ENCODE measurements at regions not wholly inside any gene's neighbourhood (a gene's known extent, or its start where the extent isn't known, plus 50 kb on each side); places are given as distances from the start of the nearest gene placed in this dataset.

- no peak for TF ChIP-seq ATF3 (IDR thresholded peaks at IDR 0.05; ENCODE audit: insufficient read depth, low read depth, low read length)
- no peak for TF ChIP-seq TAF1 (IDR thresholded peaks at IDR 0.05; ENCODE audit: low read depth, low read length)
- TF ChIP-seq HDAC2 (IDR thresholded peaks at IDR 0.05; ENCODE audit: borderline replicate concordance in 1 of 2, low read depth in 2 of 2, low read length in 2 of 2): no peak
- TF ChIP-seq CTCF (IDR thresholded peaks at IDR 0.05; ENCODE audit: control extremely low read depth in 1 of 3, insufficient read depth in 1 of 3, low read depth in 1 of 3, low read length in 3 of 3): no peak
- TF ChIP-seq RBBP5 (IDR thresholded peaks at IDR 0.05; ENCODE audit: borderline replicate concordance, low read depth, low read length): no peak
- no peak for TF ChIP-seq EZH2 (IDR thresholded peaks at IDR 0.05; ENCODE audit: low read depth, low read length, severe bottlenecking)
- no peak for TF ChIP-seq SIN3A (conservative IDR thresholded peaks at IDR 0.05 in 1 of 2, IDR thresholded peaks at IDR 0.05 in 1 of 2; ENCODE audit: low read depth in 1 of 2, low read length in 2 of 2)
- TF ChIP-seq POLR2AphosphoS5 (IDR thresholded peaks at IDR 0.05; ENCODE audit: low read depth, low read length): no peak
- TF ChIP-seq EP300 (IDR thresholded peaks at IDR 0.05; ENCODE audit: borderline replicate concordance in 1 of 2, low read depth in 2 of 2, low read length in 2 of 2): no peak
- no peak for TF ChIP-seq CHD2 (IDR thresholded peaks at IDR 0.05; ENCODE audit: low read length)
- TF ChIP-seq TEAD4 (IDR thresholded peaks at IDR 0.05; ENCODE audit: low read depth, low read length): no peak
- no peak for TF ChIP-seq CREB1 (IDR thresholded peaks at IDR 0.05)
- no peak for TF ChIP-seq KDM5A (IDR thresholded peaks at IDR 0.05; ENCODE audit: low read length)
- TF ChIP-seq SP2 (IDR thresholded peaks at IDR 0.05; ENCODE audit: low read length): no peak
Observed at GRCh38 chr2:240238201-240238600, 97.7 kb upstream of the OTOS start.

Measured in H1 (cell line).